HCT116 (cell line): ENCODE measurements at regions not wholly inside any gene's neighbourhood (a gene's known extent, or its start where the extent isn't known, plus 50 kb on each side); places are given as distances from the start of the nearest gene placed in this dataset.

Source experiments
- ATAC-seq: fragments of 200-7000 bp; cut with Tn5 transposase; 2 replicates; pipeline ENCODE4 v1.9.1; 2020; ENCODE audit warnings: mild to moderate bottlenecking, moderate library complexity
- BruUV-seq: library from RNA; stranded (reverse); fragments of 400-500 nt; replicated peaks from 2 replicates; lab custom pipeline; 2021; lab: Mats Ljungman, UMichigan
- CTCF ChIA-PET: fragments of 300-600 bp; sonication (Branson Sonifier 250); formaldehyde crosslinking; loops from one replicate; lab custom pipeline; 2021; ENCODE audit warnings: antibody characterized with exemption; lab: Charles Lee
- POLR2A ChIA-PET: fragments of 300-600, 350-600 bp; sonication (Branson Sonifier 250); formaldehyde crosslinking; loops from one replicate; lab custom pipeline; 2021; ENCODE audit warnings: antibody characterized with exemption; lab: Charles Lee
- RAD21 ChIA-PET, 2 experiments: fragments of 300-600 bp; sonication (Branson Sonifier 250); formaldehyde crosslinking; loops; one replicate each; lab custom pipeline; 2023; ENCODE audit warnings: low total read pairs in 2 of 2; ENCODE audit not compliant: uncharacterized antibody in 2 of 2, unreplicated experiment in 2 of 2, low non-redundant PET in 1 of 2; lab: Charles Lee
- DNase-seq: peaks from one replicate; pipeline ENCODE4 v3.0.0-alpha.2; 2010; ENCODE audit warnings: low read depth, low spot score
- H2AFZ ChIP-seq: fragments of 200-600 bp; shearing (Covaris generic), sonication (generic); 2 replicates; pipeline ENCODE4 v1.6.1; 2017; ENCODE audit warnings: low read depth, mixed run types, mixed read lengths, antibody characterized with exemption, low read length; ENCODE audit not compliant: poor library complexity, severe bottlenecking
- H3K27ac ChIP-seq: 2 replicates; pipeline ENCODE4 v1.5.1; 2012; ENCODE audit warnings: low read depth, low read length
- H3K27me3 ChIP-seq: fragments of 200-600 bp; sonication (generic); 2 replicates; pipeline ENCODE4 v1.6.1; 2016; ENCODE audit warnings: mixed run types, low read length, mixed read lengths; ENCODE audit not compliant: insufficient read depth
- H3K36me3 ChIP-seq, 2 experiments: fragments of 200-500 bp in 1 of 2; fragments of 200-600 bp in 1 of 2; sonication (Bioruptor generic) in 1 of 2; sonication (generic) in 1 of 2; 2 replicates each; pipeline versions ENCODE4 v1.5.1 to v1.6.1; 2014 to 2016; ENCODE audit warnings: low read length in 2 of 2, inconsistent platforms in 1 of 2, mixed read lengths in 1 of 2, mixed run types in 1 of 2; ENCODE audit not compliant: insufficient read depth in 2 of 2, control insufficient read depth in 1 of 2
- H3K4me1 ChIP-seq, 2 experiments: fragments of 200-600 bp in 1 of 2; sonication (generic) in 1 of 2; 2 replicates each; pipeline versions ENCODE4 v1.5.1 to v1.6.1; 2012 to 2017; ENCODE audit warnings: low read length in 2 of 2, inconsistent platforms in 1 of 2, mild to moderate bottlenecking in 1 of 2, mixed read lengths in 1 of 2, mixed run types in 1 of 2, moderate library complexity in 1 of 2; ENCODE audit not compliant: insufficient read depth in 2 of 2, control insufficient read depth in 1 of 2
- H3K4me2 ChIP-seq: fragments of 200-600 bp; sonication (generic); 2 replicates; pipeline ENCODE4 v1.6.1; 2017; ENCODE audit warnings: mixed run types, low read length, mixed read lengths
- H3K4me3 ChIP-seq, 2 experiments: fragments of 200-600 bp in 1 of 2; sonication (generic) in 1 of 2; replicated peaks in 1 of 2; 2 replicates each; pipeline ENCODE4 v1.5.1; 2011 to 2016; ENCODE audit warnings: low read length in 2 of 2, control low read depth in 1 of 2, low read depth in 1 of 2, mild to moderate bottlenecking in 1 of 2, mixed read lengths in 1 of 2, mixed run types in 1 of 2
- H3K79me2 ChIP-seq: fragments of 200-600 bp; sonication (generic); 2 replicates; pipeline ENCODE4 v1.6.1; 2017; ENCODE audit warnings: mild to moderate bottlenecking, mixed run types, low read length, moderate library complexity, mixed read lengths; ENCODE audit not compliant: insufficient read depth
- H3K9ac ChIP-seq: fragments of 200-600 bp; sonication (generic); 2 replicates; pipeline ENCODE4 v1.6.1; 2016; ENCODE audit warnings: low read length, mixed read lengths
- H3K9me2 ChIP-seq: fragments of 200-600 bp; sonication (generic), shearing (Covaris generic); 2 replicates; pipeline ENCODE4 v1.6.1; 2017; ENCODE audit warnings: mixed run types, mild to moderate bottlenecking, moderate library complexity; ENCODE audit not compliant: insufficient read depth
- H3K9me3 ChIP-seq, 2 experiments: fragments of 200-500 bp in 1 of 2; fragments of 200-600 bp in 1 of 2; sonication (Bioruptor generic) in 1 of 2; sonication (generic) in 1 of 2; 2 replicates each; pipeline ENCODE4 v1.6.1; 2014 to 2017; ENCODE audit warnings: low read length in 2 of 2, mixed read lengths in 2 of 2, inconsistent platforms in 1 of 2, low read depth in 1 of 2, mild to moderate bottlenecking in 1 of 2, mixed run types in 1 of 2, moderate library complexity in 1 of 2; ENCODE audit not compliant: control insufficient read depth in 1 of 2, insufficient read depth in 1 of 2
- H4K20me1 ChIP-seq: fragments of 200-600 bp; sonication (generic), shearing (Covaris generic); 2 replicates; pipeline ENCODE4 v1.6.1; 2017; ENCODE audit warnings: mixed run types, mild to moderate bottlenecking, moderate library complexity; ENCODE audit not compliant: insufficient read depth
- CBX3 ChIP-seq: IDR thresholded peaks from 2 replicates; pipeline ENCODE4 v1.6.1; 2012; ENCODE audit warnings: low read depth
- CEBPB ChIP-seq: IDR thresholded peaks from 2 replicates; pipeline ENCODE4 v1.6.1; 2012; ENCODE audit warnings: low read depth
- EGR1 ChIP-seq: IDR thresholded peaks from 2 replicates; pipeline ENCODE4 v1.6.1; 2012; ENCODE audit warnings: low read depth
- EZH2 ChIP-seq: fragments of 200-600 bp; sonication (generic); IDR thresholded peaks from 2 replicates; pipeline ENCODE4 v1.6.1; 2017; ENCODE audit warnings: antibody characterized with exemption, mixed run types
- FOSL1 ChIP-seq: IDR thresholded peaks from 2 replicates; pipeline ENCODE4 v1.6.1; 2012; ENCODE audit warnings: low read depth
- SIN3A ChIP-seq: IDR thresholded peaks from 2 replicates; pipeline ENCODE4 v1.6.1; 2012; ENCODE audit warnings: low read depth
- SP1 ChIP-seq: IDR thresholded peaks from 2 replicates; pipeline ENCODE4 v1.6.1; 2012; ENCODE audit warnings: low read depth
- TCF7L2 ChIP-seq: IDR thresholded peaks from 2 replicates; pipeline ENCODE4 v1.7.0; 2011; ENCODE audit warnings: borderline replicate concordance, inconsistent platforms; ENCODE audit not compliant: insufficient read depth, insufficient read length; ENCODE audit errors: extremely low read depth
- YY1 ChIP-seq: IDR thresholded peaks from 2 replicates; pipeline ENCODE4 v1.6.1; 2011; ENCODE audit warnings: low read length, low read depth, moderate library complexity, mild to moderate bottlenecking; ENCODE audit not compliant: insufficient replicate concordance; ENCODE audit errors: extremely low read depth
- ZFX ChIP-seq: fragments of 450-650 bp; IDR thresholded peaks from 2 replicates; pipeline ENCODE4 v1.6.1; 2017
- ZNF274 ChIP-seq: fragments of 200-500 bp; sonication (Bioruptor generic); IDR thresholded peaks from 2 replicates; pipeline ENCODE4 v1.6.1; 2014; ENCODE audit warnings: mild to moderate bottlenecking, low read depth, low read length, inconsistent platforms
- intact Hi-C: fragments of 100-400 bp; cut with micrococcal nuclease; formaldehyde crosslinking; loops from 2 replicates; pipeline ENCODE4 v1.10.0; 2022
- TF ChIP-seq, protein P1 (sequence below): IDR thresholded peaks from 2 replicates; pipeline ENCODE4 v1.6.1; 2012
- TF ChIP-seq, protein P2 (sequence below), 3 experiments: fragments of 200-600 bp in 1 of 3; sonication (generic) in 1 of 3; IDR thresholded peaks in 2 of 3; conservative IDR thresholded peaks in 1 of 3; 2 replicates each; pipeline ENCODE4 v1.5.1; 2012 to 2017; ENCODE audit warnings: low read depth in 2 of 3, low read length in 2 of 3, antibody characterized with exemption in 1 of 3, borderline replicate concordance in 1 of 3, control low read depth in 1 of 3, mild to moderate bottlenecking in 1 of 3, mixed read lengths in 1 of 3, mixed run types in 1 of 3, moderate library complexity in 1 of 3; ENCODE audit not compliant: insufficient read depth in 1 of 3
- TF ChIP-seq, protein P3 (sequence below): IDR thresholded peaks from 2 replicates; pipeline ENCODE4 v1.6.1; 2012; ENCODE audit warnings: low read depth

DNA sequence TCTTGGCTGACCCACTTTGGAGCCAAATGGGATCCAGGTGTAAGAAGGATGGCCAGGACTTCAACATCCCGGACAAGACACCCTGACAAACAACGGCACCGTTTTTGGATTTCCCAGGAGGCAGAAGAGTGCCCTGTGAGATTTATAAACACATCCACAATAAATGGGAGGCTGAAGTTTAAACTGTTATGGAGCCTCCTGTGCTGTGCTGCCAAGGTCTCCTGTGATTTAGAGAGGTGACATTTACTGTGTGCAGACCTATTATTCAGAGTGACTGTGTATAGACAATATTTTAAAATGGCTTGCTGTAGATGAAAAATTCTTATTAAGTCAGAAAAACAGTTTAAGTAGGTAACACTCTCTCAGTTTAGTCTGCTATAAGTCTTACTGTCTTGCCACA is 401.5 kb upstream of the ETAA1 start:
- no peak overlapping the region for H3K4me2 ChIP-seq
- ATAC-seq (no peak), DNase-seq (no peak)
- no peaks in the 10 kb centered on the region for H3K27me3 ChIP-seq
- no peak overlapping the region for H3K9ac ChIP-seq
- intact Hi-C loops: no loop called here
- no peak overlapping the region for H2AFZ ChIP-seq
- no peak overlapping the region for H3K27ac ChIP-seq
- no peak overlapping the region for H3K4me3 ChIP-seq
- H3K4me1 ChIP-seq: no peaks in the 10 kb centered on the region
- RAD21 ChIA-PET: no interaction called here
- H3K9me3 ChIP-seq: no peaks in the 10 kb centered on the region
- POLR2A ChIA-PET: no interaction called here
- no peaks in the 10 kb centered on the region for H3K36me3 ChIP-seq
- no TSS peak for BruUV-seq
- TF ChIP-seq ZFX: no peak
- TF ChIP-seq SP1: no peak
- TF ChIP-seq ZNF274: no peak
- TF ChIP-seq YY1: no peak
- TF ChIP-seq SIN3A: no peak
- TF ChIP-seq, protein P1, sequence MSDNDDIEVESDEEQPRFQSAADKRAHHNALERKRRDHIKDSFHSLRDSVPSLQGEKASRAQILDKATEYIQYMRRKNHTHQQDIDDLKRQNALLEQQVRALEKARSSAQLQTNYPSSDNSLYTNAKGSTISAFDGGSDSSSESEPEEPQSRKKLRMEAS: no peak
- TF ChIP-seq EGR1: no peak
- no peak for TF ChIP-seq TCF7L2
- no peak for TF ChIP-seq EZH2
- TF ChIP-seq, protein P2, sequence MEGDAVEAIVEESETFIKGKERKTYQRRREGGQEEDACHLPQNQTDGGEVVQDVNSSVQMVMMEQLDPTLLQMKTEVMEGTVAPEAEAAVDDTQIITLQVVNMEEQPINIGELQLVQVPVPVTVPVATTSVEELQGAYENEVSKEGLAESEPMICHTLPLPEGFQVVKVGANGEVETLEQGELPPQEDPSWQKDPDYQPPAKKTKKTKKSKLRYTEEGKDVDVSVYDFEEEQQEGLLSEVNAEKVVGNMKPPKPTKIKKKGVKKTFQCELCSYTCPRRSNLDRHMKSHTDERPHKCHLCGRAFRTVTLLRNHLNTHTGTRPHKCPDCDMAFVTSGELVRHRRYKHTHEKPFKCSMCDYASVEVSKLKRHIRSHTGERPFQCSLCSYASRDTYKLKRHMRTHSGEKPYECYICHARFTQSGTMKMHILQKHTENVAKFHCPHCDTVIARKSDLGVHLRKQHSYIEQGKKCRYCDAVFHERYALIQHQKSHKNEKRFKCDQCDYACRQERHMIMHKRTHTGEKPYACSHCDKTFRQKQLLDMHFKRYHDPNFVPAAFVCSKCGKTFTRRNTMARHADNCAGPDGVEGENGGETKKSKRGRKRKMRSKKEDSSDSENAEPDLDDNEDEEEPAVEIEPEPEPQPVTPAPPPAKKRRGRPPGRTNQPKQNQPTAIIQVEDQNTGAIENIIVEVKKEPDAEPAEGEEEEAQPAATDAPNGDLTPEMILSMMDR (IDR thresholded peaks at IDR 0.05 in 2 of 3, conservative IDR thresholded peaks at IDR 0.05 in 1 of 3; ENCODE audit: borderline replicate concordance in 1 of 3, insufficient read depth in 1 of 3, low read depth in 2 of 3, low read length in 2 of 3): no peak
- no peak for TF ChIP-seq CEBPB
- TF ChIP-seq CBX3: no peak
- TF ChIP-seq FOSL1: no peak
- TF ChIP-seq, protein P3, sequence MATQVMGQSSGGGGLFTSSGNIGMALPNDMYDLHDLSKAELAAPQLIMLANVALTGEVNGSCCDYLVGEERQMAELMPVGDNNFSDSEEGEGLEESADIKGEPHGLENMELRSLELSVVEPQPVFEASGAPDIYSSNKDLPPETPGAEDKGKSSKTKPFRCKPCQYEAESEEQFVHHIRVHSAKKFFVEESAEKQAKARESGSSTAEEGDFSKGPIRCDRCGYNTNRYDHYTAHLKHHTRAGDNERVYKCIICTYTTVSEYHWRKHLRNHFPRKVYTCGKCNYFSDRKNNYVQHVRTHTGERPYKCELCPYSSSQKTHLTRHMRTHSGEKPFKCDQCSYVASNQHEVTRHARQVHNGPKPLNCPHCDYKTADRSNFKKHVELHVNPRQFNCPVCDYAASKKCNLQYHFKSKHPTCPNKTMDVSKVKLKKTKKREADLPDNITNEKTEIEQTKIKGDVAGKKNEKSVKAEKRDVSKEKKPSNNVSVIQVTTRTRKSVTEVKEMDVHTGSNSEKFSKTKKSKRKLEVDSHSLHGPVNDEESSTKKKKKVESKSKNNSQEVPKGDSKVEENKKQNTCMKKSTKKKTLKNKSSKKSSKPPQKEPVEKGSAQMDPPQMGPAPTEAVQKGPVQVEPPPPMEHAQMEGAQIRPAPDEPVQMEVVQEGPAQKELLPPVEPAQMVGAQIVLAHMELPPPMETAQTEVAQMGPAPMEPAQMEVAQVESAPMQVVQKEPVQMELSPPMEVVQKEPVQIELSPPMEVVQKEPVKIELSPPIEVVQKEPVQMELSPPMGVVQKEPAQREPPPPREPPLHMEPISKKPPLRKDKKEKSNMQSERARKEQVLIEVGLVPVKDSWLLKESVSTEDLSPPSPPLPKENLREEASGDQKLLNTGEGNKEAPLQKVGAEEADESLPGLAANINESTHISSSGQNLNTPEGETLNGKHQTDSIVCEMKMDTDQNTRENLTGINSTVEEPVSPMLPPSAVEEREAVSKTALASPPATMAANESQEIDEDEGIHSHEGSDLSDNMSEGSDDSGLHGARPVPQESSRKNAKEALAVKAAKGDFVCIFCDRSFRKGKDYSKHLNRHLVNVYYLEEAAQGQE: no peak
- CTCF ChIA-PET: no interaction called here
- no peaks in the 10 kb centered on the region for H4K20me1 ChIP-seq
- no peaks in the 10 kb centered on the region for H3K79me2 ChIP-seq
- H3K9me2 ChIP-seq: no peaks in the 10 kb centered on the region
